Kidney epithelial cell (primary cell): ENCODE measurements at regions not wholly inside any gene's neighbourhood (a gene's known extent, or its start where the extent isn't known, plus 50 kb on each side); places are given as distances from the start of the nearest gene placed in this dataset.

Source experiments
- DNase-seq: peaks from one replicate; pipeline ENCODE4 v3.0.0-alpha.2; 2010; ENCODE audit warnings: low read depth
- H3K27me3 ChIP-seq: 2 replicates; pipeline ENCODE4 v1.6.0; 2011; ENCODE audit warnings: low read length; ENCODE audit not compliant: control insufficient read depth, insufficient read depth
- H3K36me3 ChIP-seq: 2 replicates; pipeline ENCODE4 v1.5.1; 2011; ENCODE audit warnings: low read length; ENCODE audit not compliant: control insufficient read depth, insufficient read depth
- H3K4me3 ChIP-seq: 2 replicates; pipeline ENCODE4 v1.5.1; 2011; ENCODE audit warnings: low read depth, mild to moderate bottlenecking, control low read depth, low read length
- TF ChIP-seq, protein P1 (sequence below): IDR thresholded peaks from 2 replicates; pipeline ENCODE4 v1.5.1; 2011; ENCODE audit warnings: mild to moderate bottlenecking, moderate library complexity, low read length, control low read depth, inconsistent platforms; ENCODE audit not compliant: insufficient read depth, poor library complexity, severe bottlenecking

DNA sequence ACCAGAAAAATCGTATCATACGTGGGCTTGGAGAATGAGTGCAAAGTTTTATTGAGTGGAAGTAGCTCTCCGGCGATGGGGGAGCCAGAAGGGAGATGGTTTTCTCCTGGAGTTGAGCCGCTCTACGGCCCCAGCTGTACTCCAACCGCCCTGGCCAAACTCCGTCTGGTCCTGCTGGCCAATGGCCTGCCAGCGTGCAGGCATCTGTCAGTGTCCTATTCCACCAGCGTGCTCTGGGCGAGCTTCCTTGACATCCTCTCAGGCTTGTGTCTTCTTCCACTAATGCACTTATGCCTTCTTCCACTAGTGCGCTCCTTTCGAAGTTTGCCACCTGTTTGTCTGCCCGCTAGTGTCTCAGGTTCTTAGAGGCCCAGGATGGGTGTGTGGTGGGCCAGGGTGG is 345.5 kb upstream of the CDH19 start:
- Histone ChIP-seq H3K27me3 (no peaks in the 10 kb centered on the region), H3K4me3 (no peak overlapping the region), H3K36me3 (no peaks in the 10 kb centered on the region)
- DNase-seq, result no peak
- TF ChIP-seq, protein P1, sequence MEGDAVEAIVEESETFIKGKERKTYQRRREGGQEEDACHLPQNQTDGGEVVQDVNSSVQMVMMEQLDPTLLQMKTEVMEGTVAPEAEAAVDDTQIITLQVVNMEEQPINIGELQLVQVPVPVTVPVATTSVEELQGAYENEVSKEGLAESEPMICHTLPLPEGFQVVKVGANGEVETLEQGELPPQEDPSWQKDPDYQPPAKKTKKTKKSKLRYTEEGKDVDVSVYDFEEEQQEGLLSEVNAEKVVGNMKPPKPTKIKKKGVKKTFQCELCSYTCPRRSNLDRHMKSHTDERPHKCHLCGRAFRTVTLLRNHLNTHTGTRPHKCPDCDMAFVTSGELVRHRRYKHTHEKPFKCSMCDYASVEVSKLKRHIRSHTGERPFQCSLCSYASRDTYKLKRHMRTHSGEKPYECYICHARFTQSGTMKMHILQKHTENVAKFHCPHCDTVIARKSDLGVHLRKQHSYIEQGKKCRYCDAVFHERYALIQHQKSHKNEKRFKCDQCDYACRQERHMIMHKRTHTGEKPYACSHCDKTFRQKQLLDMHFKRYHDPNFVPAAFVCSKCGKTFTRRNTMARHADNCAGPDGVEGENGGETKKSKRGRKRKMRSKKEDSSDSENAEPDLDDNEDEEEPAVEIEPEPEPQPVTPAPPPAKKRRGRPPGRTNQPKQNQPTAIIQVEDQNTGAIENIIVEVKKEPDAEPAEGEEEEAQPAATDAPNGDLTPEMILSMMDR, result no peak

DNA sequence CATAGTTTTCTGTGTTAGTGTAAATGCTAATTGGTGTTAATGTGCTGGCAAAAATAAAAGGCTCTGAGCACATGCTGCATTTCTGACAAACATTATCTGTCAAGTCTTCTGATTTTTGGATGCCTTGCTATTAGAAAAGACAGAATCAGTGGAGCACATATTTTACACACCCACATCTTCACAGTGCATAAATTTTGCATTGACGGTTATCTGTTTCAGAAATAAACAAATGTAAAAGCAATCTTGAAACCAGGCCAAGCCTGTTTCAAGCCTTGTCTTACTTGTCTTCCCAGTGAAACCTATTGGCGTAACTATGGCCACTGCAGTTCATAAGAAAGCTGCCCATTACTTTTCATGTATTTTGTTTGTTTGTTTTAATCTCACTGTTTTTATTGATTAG is 333.7 kb upstream of the CDH19 start:
- Histone ChIP-seq H3K36me3 (no peaks in the 10 kb centered on the region), H3K4me3 (no peak overlapping the region), H3K27me3 (no peaks in the 10 kb centered on the region)
- TF ChIP-seq, protein P1, result no peak
- DNase-seq, result no peak

DNA sequence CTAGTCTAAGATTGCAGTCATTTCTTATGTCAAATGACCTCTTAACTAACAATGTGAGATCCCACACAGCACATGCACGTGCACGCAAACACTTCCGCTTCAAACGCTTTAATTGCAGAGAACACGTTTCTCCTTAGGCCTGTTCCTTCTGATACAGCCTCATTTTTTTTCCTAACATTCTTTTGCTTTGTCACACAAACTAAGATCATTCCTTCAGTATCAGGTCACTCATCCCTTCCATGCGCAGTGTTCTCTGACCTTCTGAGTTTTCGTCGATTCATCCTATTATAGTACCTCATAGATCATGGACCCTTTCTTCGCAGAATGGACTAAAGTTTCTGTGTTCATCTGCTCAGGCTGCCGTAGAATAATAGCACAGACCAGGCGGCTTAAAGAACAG is 327.1 kb upstream of the CDH19 start:
- Histone ChIP-seq H3K27me3 (no peaks in the 10 kb centered on the region), H3K36me3 (no peaks in the 10 kb centered on the region), H3K4me3 (no peak overlapping the region)
- DNase-seq, result no peak
- TF ChIP-seq, protein P1, result no peak

DNA sequence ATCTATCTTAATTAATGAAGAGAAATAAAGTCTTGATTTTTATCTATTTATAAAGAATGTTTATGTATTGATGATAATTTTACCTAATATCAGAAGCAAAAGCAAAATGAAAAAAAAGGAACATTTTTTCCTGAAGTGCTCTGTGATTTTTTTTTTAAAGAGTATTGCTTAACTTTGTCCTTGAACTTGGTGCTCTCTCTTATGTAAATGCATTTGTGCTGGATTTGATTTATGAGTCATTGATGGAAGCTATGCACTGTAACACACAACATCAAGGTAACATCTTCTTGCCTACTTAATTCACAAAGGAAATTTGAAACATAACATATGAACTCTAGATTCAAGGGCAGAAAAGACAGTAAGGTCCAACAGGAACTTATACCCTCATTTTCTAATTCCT is 312.9 kb upstream of the CDH19 start:
- Histone ChIP-seq H3K36me3 (no peaks in the 10 kb centered on the region), H3K27me3 (no peaks in the 10 kb centered on the region), H3K4me3 (no peak overlapping the region)
- TF ChIP-seq, protein P1, result no peak
- no peak for DNase-seq

DNA sequence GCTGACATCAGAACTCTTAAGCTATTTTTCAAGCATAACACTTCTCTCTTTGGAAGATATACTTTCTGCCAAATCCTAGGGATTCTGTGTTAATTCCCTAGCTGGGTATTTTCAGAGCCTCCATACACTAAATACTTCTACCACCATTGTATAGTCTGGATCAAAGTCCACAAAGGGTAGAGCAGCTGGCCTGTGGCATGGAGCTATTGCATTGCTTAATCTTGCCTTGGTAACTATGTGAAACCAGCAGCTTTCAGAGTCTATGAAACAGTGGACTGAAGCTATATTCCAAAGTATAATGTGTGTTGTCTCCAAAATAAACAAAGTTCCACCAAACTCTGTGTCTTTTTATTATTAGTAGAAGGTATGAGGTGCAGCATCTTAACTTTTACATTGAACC is 296.9 kb upstream of the CDH19 start:
- no peak for DNase-seq
- TF ChIP-seq, protein P1, result no peak
- no peaks in the 10 kb centered on the region for H3K36me3 ChIP-seq
- H3K27me3 ChIP-seq, result no peaks in the 10 kb centered on the region
- no peak overlapping the region for H3K4me3 ChIP-seq

DNA sequence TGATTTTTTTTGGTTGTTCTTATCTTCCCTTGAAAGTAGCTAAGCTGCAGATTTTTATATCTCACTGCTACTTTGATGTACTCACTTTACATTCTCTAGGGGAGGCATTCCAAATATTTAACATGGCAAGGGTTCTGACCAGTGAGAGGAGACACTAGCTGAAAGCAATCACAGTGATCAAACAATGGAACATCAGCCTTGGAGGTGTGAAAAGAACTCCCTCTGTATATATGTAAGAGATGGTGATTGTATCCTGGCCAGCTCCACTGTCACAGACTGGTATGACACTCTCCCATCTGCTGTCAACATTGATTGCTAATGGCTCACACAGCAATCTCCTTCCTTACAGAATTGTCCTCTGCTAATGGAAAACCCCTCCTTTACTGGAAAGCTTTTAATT is 291.7 kb upstream of the CDH19 start:
- no peak overlapping the region for H3K4me3 ChIP-seq
- no peak for DNase-seq
- TF ChIP-seq, protein P1, result no peak

More for the DNA sequence above, 291.7 kb upstream of the CDH19 start:
- Histone ChIP-seq H3K36me3 (no peaks in the 10 kb centered on the region), H3K27me3 (no peaks in the 10 kb centered on the region)
